NCI-H345 (cell line): ENCODE measurements at regions not wholly inside any gene's neighbourhood (a gene's known extent, or its start where the extent isn't known, plus 50 kb on each side); places are given as distances from the start of the nearest gene placed in this dataset.
"Not testable (repeated sequence)": the region's sequence is repeated elsewhere in the genome, so short reads cannot be mapped to it uniquely, and the experiment has no call there.

Experiments
- DNase-seq: peaks from one replicate; lab custom pipeline; 2025; lab: John Stamatoyannopoulos, UW

DNA sequence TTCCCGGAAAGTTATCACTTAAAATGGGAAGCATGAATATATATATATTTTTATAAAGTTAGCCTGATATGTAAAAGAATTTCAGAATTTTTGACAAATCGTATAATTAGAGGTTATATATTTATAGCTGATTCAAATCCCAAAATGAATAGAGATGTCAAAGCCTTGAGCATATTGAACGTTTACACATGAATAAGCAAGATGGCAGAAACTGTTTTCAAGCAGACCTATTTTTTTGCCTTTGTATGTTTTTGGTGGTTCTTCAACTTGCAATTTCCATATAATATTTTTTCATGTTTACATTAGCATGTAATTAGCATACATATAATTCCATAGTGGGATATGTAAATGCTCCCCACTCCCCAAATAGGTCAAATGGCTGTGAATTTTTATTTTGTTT is 189.9 kb downstream of the PRL start:
- DNase-seq: no peak

DNA sequence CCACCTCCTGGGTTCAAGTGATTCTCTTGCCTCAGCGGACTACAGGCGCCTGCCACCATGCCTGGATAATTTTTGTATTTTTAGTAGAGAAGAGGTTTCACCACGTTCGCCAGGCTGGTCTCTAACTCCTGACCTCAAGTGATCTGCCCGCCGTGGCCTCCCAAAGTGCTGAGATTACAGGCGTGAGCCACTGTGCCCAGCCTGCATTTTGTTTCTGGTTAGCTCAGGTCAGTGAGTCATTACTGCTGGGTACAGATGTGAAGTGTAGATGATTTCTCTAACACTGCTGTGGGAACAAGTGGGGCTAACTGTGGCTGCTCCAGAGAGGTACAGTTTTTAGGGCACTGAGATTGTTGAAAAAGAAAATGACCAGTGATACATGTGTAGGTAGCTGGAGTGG is 188.6 kb downstream of the PRL start:
- no peak for DNase-seq

DNA sequence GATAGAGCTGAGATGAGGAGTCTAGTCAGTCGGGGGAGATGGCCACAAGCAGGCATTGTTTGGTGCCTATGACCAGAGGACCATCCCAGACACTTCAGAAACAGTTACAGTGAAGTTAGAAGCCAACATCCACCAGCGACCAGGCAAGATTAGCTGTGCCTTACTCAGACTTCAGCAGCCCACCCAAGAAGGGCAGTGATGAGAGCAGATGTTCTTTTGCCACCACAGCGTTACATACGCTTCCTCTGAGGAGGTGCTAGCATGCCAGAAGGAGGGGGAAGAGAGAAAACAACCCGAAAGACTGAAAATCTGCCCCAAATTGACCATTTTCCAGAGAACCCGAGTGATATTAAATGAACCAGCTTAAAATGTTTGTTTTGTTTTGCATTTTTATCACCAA is 186.8 kb downstream of the PRL start:
- DNase-seq: no peak

DNA sequence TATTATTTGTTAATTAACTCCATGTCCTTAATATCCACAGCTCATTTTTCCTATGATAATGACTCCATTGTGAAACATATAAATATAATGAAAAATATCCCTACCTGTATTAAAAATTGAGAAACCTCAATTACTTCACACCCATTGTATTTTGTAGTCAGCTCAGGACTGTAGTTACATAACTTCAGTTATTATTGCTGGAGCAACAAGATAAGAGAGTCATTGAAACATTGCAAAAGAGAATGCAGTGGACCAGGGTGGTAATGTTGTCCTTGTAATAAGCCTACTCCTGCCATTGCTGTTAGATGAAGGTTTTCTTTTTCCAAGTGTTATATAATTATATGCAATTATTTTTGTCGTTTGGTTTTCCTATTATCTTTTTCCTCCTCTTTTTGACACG is 184.4 kb downstream of the PRL start:
- no peak for DNase-seq

DNA sequence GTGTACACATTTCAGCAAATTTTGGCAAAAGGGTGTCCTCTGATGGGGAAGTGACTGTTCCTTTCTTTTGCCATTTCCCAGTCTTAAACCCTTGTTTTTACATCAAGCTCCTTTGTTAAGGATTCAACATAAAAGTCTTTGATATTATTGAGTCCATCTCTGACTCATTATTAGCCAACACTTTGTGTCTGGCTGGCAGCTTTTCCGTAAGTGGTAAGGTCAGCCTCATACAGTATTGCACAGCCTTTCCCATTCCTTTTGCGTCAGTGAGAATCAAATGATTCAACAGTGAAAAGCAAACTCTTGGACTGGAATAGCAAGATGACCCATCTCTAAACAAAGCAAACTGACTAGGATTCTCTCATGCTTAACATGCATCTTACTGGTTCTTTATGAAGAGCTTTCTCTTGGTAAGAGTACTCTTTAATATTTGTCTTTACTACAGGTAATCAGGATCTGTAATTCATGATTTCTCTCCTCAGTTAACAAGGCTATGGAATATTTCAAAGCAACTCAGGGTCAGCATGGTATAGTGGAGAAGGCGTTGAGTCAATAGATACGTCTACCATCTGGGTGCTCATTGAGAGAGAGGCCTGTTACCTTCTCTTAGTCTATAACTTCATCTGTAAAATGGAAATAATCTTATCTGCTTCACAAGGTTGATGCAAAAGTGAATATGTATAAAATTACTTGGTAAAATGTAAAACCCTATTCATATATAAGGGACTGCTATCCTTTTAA is 183.6 kb downstream of the PRL start:
- DNase-seq: no peak

DNA sequence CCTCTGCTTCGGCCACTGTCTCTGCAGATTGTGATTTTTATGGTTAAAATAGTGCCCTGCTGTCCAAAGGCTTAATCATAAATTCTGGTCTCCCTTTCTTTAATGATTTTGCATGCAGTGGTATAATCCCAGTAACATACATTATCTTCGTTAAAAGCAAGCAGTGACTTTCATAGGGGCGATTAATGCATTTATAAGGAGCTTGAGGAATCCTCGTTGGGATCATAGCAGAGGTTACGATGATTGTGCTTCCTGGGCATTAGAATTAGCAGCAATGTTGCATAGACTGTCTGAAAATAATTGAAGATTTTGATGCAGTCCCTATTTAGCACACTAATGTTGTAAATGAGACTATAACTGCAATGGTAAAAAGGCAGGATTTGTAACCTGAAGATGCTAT is 181.3 kb downstream of the PRL start:
- no peak for DNase-seq

DNA sequence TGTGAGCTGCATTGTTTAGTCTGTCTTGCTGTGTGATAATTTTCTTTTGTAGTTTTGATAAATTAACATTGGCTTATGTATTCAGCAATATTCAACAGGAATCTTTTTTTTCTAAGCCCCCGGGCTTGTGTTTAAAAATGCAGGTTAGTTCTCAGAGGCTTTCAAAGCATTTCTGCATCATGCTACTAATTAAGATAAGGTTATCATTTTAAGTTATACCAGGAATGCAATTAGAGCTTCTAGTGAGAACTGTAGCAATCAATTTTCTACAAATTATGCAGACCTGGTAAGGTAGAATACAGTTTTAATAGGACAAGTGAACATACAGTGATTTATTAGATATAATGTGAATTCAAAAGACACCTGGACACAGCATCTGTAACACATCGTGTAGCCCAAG is 179.2 kb downstream of the PRL start:
- DNase-seq: no peak

DNA sequence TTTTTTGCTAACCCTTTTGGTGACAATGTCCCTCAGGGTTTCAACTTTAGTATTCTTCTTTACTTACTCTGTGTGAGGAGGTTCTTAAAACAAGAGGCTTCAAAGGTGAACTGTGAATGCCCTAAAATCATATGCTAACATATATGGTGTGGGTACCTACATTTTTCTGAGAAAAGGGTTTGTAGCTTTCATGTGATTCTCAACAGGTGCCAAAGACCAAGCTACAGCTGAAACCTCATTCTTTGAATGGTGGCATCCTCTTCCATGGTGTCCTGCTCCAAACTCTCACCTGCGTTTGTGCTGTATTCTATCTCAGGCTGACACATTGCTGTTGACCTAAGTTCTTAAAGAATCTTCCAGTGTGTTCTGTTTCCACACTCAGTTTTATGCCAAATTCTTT is 177.3 kb downstream of the PRL start:
- DNase-seq: no peak

DNA sequence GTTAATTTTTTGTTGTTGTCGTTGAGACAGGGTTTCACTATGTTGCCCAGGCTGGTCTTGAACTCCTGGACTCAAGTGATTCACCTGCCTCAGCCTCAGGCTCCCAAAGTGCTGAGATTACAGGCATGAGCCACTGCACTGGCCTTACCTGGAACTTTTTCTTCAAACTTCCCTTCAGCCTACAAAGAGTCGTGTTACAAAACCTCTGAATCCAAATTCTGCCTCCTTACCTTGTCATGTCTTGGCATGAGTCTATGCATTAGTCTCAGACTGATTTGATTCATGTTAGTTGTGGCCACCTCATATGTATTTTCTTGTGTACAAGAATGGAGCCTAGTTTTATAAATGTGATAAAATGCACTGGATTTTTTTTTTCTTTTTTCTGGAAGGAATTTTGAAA is 172.1 kb downstream of the PRL start:
- DNase-seq: no peak

DNA sequence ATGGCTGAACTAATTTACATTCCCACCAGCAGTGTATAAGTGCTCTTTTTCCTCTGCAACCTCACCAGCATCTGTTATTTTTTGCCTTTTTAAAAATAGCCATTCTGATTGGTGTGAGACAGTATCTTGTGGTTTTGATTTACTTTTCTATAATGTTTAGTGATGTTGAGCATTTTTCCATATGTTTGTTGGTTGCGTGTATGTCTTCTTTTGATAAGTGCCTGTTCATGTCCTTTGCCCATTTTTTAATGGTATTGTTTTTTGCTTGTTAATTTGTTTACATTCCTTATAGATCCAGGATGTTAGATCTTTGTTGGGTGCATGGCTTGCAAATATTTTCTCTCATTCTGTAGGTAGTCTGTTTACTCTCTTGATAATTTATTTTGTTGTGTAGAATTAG is 169.9 kb downstream of the PRL start:
- no peak for DNase-seq

DNA sequence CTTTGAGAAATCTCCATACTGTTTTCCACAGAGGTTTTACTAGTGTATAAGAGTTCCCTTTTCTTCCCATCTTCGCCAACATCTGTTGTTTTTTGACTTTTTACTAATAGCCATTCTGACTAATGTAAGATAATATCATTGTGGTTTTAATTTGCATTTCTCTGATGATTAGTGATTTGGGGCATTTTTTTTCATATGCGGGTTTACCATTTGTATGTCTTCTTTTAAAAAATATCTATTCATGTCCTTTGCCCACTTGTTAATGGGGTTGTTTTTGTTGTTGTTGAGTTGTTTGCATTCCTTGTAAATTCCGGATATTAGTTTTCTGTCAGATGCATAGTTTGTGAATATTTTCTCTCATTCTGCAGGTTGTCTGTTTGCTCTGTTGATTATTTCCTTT is 167.1 kb downstream of the PRL start:
- DNase-seq: no peak

DNA sequence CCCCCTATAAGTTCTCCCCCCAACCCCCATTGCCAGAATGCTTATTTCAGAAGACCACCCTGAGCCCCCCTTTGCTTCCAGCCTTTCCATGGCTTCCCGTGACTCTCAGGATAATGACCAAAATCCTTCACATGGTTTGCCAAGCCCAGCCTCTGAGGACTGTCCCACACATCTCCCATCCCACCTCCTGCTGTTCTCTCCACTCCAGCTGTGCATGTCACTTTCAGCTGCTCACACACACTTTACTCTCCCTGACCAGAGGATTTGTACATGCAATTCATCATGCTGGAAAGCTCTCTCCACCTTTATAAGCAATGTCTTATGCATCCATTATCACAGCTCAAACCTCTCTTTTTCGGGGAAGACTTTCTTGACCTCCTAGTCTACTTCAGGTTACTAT is 164.2 kb downstream of the PRL start:
- DNase-seq: no peak

DNA sequence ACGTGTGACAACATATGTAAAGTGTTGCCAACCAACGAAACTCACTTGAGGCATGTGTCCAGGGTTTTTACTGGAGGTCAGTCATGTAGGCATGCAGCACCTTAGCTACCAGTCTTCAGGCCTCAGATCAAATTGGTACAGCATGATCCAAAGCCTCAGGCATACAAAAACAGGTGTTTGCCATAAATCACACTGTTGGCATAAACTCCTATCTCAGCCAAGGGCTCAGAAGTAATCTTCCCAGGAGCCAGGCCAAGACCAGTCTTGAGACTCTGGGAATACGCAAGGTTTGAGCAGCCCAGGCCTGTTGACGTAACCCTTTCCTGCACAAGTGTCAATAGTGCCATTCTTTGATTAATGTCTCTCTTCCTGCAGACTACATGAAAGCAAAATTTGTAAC is 163.5 kb downstream of the PRL start:
- DNase-seq: no peak

DNA sequence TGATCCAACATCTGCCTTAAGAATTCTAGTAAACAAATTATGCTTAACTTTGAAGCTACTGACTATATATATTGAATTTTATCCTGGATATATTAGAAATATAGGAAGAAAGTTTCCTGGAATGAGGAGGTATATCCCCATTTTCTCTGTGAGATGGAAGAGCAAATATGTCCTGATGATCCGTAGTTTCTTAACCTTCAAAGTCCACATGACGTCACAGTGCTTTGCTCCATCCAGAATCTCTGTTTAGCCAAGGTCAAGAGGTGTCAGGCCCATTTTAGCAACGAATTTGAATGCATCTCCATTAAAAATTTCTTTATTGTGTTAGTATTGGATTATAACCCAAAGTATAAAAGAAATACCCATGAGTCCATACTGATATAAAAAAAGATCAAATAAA is 162.5 kb downstream of the PRL start:
- DNase-seq: no peak

DNA sequence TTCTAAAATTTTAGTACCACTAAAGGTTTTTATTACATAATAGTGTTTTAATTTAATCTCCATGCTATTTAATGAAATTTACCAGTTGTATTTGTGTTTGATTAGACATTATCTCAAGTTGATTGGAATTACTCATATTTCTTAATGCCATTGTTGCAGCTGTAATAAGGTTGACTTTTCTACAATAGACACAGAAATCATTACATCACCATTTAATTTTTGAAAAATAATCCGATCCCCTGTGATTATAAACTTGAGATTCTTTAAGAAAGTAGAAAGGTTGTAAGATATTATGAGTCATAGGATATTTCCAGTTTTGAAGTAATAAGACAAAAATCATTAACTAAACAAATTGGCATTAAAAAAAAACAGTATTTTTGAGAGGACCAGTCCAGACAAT is 161.4 kb downstream of the PRL start:
- DNase-seq: no peak

DNA sequence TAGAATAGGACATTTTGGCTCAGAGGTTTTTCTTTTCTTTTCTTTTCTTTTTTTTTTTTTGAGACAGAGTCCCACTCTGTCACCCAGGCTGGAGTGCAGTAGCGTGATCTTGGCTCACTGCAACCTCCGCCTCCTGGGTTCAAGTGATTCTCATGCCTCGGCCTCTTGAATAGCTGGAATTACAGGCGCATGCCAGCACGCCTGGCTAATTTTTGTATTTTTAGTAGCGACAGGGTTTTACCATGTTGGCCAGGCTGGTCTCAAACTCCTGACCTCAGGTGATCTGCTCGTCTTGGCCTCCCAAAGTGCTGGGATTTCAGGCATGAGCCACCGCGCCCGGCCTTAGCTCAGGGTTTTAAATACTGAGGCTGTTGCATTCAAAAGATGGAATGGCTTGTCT is 156.1 kb downstream of the PRL start:
- not testable (repeated sequence) for DNase-seq

DNA sequence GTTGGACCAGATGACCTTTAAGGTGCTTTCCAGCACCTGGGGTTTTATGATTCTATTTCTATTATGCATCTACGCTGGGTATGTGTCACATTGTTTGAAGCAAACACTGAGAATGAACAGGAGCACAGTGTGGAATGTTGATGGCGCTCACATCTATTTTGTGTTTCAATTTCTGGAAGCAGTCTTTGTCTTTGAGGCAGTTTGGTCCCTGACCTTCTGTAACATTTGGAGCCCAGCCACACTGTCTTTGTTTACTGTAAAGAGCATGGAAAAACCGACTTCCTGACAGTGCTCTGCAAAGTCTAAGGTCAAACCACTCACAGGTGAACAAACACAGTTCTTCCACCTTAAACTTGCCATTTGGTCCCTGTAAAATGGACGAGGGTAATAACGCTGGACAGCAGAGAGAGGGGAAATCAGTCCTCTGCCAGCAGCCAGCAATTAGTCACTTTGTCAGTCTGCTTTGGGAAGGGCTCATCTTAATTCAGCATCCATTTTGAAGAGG is 155.5 kb downstream of the PRL start:
- DNase-seq: peak; percentile 75

DNA sequence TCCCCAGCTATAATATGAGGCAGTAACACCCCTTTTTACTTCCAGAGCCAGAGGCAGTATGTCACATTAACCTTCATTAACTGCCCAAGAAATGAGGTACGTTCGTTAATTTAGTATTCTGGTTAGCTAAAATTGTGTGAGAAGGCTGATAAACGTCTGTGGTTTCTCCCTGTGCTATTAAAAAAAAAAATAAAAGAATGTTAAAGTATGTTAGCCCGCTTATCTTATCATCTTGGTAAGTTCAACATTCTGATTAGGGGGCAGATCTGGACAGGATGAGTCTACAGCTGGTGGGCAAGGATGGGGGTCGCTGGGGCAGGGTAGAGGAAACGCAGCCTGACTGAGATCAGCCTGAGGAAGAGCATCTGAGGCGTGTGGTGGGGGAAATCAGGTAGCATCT is 154.0 kb downstream of the PRL start:
- no peak for DNase-seq

DNA sequence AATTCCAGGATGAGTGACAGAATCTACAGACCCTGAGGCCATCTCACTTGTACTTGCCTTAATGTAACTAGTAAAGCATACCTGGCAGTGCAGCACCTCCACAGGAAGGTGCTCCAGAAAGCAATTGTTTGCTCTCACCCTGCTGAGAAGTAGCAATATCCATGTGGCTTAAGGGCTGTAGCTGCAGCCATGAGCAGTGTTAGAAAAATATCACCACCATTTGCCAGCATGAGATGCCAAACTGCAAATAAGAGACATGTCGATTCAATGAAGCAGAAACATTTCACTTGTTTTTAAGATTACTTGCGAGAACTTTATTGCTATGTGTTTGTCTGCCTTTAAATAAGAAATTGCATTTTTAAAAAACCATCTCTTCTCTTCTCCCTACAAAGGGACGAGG is 151.5 kb downstream of the PRL start:
- DNase-seq: peak; percentile 83

DNA sequence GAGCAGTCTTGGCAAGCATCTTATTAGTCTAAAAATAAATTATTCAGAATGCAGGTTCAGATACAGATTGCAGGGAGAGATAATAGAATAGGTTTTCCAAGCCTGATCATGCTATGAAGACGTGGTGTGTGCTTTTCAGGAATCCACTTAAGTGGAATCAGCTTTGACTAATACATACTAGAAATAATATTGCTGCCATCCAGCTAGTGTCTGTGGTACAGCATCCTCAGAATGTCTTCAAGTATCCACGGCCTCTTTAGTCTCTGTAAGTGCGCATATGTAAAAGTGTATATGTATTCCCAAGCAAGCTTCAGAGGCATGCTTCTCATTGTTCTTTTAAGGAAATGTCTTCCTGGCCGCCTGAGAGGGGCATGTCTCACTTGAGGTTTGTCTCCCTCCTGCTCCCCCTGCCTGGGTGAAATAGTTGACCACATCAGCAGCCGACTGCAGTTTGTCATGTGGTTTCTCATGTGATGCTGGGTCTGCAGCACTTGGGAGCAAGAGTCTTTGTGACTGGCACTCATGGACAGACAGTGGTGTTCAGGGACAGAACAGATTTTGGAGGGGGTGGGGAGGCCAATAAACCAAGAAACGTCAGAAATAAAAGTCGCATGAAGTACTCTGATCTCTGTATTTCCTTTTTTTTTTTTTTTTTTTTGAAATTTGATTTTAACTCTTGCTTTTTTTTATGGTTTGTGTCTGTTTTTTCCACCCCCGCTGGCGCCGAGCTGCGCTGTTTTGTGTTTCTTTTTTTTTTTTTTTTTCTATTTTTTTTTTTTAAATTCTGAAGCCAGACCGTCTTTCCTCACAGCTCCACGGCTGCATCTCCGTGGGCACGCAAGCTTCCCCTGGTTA is 150.8 kb downstream of the PRL start:
- peak; percentile 25 for DNase-seq

DNA sequence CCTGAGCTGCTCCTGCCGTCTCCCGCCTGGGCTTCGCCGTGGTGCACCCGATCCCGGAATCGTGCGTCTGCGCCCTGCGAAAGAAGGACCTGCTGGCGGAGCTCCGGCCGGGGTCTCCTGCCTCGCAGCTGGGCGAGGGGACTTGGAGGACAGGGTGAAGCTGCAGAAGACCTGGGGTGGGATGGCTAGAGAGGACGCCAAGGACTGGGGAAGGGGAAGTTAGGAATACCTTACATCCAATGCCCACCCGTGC is 150.2 kb downstream of the PRL start:
- no peak for DNase-seq

DNA sequence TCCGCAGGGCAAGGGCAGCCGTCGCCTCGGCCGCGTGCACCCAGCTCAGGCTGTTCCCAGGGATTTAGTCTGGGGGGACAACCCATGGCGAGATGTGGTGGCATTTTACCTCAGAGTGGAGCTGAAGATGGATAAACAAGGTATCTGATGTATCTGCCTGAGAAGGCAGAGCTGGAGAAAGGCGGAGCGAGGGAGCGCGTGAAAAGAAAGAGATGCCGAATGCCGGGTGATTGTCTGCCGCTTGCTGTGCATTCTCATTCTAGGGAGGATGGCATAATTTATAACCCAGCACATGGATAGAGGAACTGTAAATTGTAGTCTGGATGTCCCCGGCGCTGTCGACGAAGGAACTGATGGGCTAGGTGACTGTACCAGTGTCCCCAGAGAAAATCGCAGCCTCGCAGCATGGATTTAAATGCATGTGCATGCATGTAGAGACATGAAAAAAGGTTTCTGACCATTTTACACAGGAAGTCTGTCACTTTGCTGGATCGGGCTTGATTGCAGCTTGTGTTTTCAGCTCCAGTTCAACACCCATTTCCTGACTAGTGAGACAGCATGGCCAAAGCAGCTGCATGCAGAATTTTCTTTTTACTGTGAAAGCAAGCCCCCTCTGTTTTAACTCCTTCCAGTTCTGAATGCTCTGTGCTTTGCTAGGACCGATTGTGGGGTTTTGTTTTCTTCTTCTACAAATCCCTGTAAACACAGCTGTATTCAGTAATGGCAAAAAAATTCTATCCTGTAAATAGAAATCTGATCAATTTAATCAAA is 149.7 kb downstream of the PRL start:
- DNase-seq: no peak
